Daoy (cell line): ENCODE measurements at regions not wholly inside any gene's neighbourhood (a gene's known extent, or its start where the extent isn't known, plus 50 kb on each side); places are given as distances from the start of the nearest gene placed in this dataset.

Experiments used
- DNase-seq: peaks from one replicate; pipeline ENCODE4 v3.0.0-alpha.2; 2015; ENCODE audit warnings: low read depth

DNA sequence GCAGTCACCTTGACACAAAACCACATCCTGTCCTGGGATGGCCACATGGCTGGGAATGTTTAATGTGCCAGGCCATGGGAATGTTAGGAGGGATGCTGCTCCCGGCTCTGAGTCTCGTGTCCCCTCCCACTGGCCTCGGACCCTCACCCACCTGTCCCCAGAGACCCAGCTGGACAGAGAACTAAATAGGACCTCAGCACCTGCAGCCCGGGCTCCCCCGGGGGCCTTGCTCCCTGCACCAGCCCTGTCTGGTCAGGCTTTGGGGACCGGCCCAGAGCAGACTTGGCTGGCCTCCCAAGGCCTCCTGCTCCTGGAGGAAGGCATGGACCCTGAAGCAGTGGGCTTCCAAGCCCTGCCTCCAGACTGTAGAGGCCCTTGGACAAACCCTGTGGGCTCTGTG, 100.0 kb upstream of the IQSEC1 start:
- no peak for DNase-seq

- DNase-seq = no peak
Measured at GRCh38 chr3:13172644-13173013, 99.4 kb upstream of the IQSEC1 start.

GRCh38 chr3:13171704-13172643, 98.7 kb upstream of the IQSEC1 start:
- no peak for DNase-seq

DNA sequence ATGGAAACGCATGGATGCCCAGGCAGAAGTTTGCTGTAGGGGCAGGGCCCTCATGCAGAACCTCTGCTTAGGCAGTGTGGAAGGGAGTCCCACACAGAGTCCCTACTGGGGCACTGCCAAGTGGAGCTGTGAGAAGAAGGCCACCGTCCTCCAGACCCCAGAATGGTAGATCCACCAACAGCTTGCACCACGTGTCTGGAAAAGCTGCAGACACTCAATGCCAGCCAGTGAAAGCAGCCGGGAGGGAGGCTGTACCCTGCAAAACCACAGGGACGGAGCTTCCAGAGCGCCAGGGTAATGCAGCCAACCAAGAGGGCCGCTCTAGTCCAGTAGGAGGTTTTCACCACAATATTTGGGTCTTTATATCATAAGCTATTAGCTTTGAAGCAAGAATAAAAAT, 97.1 kb upstream of the IQSEC1 start:
- DNase-seq = no peak

- no peak for DNase-seq
Measured at GRCh38 chr3:13168391-13168790, 95.2 kb upstream of the IQSEC1 start.

GRCh38 chr3:13167829-13168228, 94.6 kb upstream of the IQSEC1 start:
- DNase-seq = no peak

DNA sequence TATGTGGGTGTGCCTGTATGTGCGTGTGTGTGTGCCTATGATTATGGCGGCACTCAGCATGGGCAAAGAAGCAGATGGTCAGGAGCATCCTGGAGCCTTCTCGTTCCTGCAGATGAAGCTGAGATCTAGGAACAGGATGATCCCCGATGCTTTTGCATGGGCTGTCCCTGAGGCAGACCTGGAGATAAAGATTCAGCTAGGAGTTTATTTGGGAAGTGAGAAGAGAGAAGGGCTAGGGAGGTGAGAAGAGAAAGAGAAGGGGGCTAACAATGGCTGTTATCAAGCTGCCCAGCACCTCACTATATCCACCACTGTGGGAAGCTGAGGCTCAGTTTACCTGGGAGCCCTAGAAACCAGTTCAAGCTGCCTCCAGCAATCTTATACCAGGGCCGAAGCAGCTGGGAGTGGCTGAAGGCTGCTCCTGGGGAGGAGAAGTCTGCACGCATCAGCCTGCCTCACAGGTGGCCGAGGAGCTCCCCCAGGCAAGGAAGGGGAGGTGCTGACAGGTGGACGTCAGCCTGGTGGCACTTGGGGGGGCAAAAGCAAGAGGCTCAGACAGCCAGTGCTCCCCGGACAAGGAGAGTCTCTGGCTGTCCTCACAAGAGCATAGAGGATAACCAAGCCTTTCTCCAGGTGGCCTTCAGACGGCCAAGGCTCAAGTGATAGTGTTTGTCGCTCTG, 94.0 kb upstream of the IQSEC1 start:
- DNase-seq = no peak

- peak; percentile 9 for DNase-seq
Measured at GRCh38 chr3:13166243-13167063, 93.2 kb upstream of the IQSEC1 start.

DNA sequence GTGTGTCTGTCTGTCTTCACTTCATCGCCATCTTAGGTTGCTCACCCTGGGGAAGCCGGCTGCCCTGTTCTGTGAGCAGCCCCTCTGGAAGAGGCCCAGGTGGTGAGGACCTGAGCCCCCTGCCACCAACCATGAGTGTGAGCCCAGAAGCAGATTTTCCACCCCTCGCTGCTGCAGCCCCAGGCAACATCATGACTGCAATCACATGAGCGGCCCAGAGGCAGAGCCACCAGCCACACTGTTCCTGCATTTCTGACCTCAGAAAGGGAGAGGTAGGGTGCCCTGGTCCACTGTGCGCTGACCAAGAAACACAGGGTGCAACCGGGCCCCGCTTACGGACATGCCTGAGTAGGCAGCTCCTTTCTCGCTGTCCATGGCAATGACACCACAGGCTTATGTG, 92.3 kb upstream of the IQSEC1 start:
- DNase-seq = no peak

DNA sequence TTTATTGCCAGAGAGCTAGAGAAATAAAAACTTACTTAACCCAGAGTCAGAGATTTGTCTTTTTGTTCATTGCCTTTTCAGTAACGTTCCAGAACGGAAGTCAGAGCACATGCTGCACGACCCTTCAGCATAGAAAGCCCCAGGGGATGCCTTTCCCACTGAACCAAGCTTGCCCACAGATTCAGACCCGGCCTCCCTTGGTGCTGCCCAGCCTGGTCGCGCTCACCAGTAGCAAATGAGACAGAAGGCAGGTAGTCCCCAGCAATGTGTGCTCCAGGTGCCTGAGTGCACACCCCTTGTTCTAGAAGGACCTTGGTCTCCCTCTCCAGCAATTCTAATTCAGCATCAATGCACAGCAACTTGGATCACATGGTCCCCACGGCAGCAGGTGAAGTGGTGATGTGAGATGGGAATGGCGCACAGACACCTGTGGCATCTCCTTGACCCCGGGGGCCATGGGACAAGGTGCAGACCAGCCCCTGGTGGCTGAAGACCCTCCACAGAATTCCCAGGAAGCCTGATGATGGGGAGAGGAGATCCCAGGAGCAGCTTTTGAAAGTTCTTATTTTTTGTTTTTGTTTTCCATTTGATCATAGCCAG, 91.8 kb upstream of the IQSEC1 start:
- DNase-seq = no peak

DNA sequence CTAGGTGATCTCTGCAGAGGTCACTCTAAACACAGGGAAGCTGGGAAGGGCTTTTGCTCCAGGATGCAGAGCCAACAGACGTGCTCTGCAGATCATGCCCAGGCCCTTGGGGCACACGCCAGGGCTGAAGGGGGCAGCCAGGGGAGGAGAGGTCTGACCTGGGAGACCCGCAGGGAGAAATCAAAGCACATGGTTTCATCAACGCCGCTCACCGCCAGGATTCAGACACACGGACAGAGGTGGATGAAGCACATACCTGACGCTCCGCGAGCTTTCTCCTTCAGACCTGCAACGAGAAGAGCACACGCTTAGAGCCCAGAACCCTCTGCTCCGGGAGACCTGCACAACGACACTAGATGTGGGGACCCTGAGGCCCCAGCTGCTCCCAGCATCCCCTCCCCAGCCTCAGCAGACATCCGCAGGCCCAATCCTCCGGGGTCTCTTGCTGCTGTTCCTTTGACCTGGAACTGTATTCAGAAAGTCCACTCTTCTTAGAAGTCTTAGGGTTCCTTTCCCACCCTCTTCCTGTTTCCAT, 90.7 kb upstream of the IQSEC1 start:
- no peak for DNase-seq

DNA sequence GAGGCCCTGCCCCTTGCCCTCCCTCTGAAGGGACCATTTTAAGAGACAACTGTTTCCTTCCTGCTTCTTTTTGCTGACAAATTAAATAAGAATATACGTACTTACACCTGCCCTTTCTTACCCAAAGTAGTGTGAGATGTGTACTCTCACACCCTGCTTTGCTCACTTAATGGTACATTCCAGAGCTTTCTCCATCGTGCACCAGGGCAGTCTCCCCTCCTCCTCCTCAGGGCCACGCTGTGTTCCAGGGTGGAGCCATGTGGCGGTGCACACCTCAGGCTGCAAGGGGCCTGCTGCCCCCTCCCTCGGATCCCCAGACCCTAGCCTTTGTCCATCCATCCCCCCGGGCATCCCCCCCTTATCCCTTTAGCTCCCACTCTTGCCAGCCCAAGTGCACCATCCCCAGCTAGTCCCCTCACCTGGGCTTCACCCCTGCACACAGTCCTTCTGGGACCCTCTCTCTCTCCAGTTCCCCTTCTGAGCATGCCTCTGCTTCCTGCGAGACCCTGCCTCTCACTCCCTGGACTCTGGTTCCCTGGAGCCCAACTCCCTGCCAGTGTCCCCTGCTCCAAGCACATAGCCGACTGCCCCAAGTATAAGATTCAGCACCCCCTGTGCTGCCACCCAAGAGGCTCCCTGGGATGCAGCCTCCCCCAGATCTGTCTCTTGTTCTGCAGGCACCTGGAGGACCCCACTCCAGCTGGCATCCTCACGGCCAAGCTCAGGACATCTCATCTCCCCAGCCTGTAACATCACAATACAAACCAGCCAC, 89.5 kb upstream of the IQSEC1 start:
- no peak for DNase-seq

- DNase-seq = no peak
Measured at GRCh38 chr3:13161771-13162535, 88.7 kb upstream of the IQSEC1 start.

DNA sequence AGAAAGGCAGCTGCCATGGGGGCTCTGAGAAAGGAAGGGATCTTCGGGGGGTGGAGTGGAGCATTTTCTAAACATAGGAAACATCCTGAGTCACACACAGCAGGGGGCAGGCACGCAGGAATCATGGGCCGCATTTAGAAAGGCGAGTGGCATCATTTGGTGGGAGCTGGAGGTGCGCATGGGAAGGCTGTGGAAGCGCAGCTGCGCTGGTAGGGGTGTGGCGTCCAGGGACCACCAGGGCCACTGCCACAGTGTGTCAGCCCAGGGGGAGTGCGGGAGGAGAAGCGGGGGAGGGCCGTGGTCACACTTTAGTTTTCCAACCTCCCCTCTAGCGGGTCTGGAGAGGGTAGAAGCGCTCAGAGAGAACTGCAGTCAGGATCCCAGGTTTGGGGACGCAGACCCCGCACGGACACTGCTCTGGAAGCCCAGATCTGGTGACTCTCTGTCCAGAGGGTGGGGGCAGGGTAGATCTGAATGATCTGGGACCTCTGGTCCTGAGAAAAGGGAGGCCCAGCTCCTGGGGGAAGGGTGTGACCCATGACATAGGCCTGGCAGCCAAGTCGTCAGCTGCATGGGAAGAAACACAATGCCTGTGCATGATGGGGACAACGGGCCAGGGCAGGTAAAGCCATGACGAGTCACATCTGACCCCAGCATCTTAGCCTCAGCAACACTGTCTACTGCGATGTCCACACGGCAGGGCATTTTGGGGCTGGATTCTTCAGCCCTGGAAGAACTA, 88.0 kb upstream of the IQSEC1 start:
- DNase-seq = peak; percentile 61

DNA sequence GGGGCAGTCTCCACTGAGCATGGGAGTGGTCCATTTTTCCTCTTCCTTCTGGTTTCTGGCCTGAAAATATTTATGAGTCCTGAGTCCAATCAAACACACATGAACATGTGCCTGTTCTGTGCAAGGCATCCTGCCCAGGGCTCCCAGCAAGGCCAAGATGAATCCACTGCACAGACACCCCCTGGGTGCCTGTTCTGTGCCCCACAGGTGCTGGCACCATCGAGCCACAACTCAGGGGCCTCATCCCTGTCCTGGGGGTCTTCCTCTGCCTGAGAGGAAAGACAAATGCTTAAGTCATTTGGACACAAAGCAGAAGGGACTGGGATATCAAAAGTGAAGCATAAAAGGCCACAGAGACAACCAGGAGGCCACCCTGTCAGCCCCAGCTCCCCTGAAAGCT, 87.4 kb upstream of the IQSEC1 start:
- DNase-seq = no peak

- peak; percentile 8 for DNase-seq
Measured at GRCh38 chr3:13159890-13160289, 86.7 kb upstream of the IQSEC1 start.

- DNase-seq = no peak
Measured at GRCh38 chr3:13158871-13159270, 85.6 kb upstream of the IQSEC1 start.

GRCh38 chr3:13158408-13158807, 85.2 kb upstream of the IQSEC1 start:
- DNase-seq = no peak

DNA sequence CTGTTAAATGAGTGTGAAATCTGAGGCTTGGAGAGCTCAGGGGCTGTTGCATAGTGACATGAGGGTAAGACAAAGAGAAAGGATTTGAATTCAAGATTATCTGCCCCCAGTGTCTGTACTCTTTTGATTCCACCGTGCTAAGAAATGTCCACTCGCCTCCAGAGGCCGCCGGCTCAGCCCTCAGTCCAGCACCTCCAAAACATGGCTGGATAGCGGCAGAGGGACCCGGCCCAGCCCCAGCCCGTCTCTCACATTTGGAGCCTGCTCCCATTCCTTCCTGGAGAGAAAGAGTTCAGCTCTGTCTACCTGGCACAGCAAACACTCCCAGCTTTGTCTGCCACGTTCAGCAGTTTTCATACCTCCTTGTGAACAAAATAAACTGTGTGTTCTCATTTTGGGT, 84.8 kb upstream of the IQSEC1 start:
- DNase-seq = no peak
